A549 (cell line): ENCODE measurements at regions not wholly inside any gene's neighbourhood (a gene's known extent, or its start where the extent isn't known, plus 50 kb on each side); places are given as distances from the start of the nearest gene placed in this dataset.

Experiments used
- ATAC-seq, 2 experiments: fragments of 200-7000 bp in 1 of 2; fragments of >200 bp in 1 of 2; cut with Nextera tagmentation in 1 of 2; cut with Tn5 transposase in 1 of 2; 3 replicates each; pipeline versions ENCODE4 v1.8.0 to v1.9.1; 2018 to 2020; ENCODE audit warnings: mild to moderate bottlenecking in 1 of 2, moderate library complexity in 1 of 2
- CTCF ChIA-PET: fragments of 300-600 bp; sonication (Branson Sonifier 250); formaldehyde crosslinking; extraction: SDS; loops from one replicate; lab custom pipeline; 2021; ENCODE audit warnings: antibody characterized with exemption, inconsistent platforms; lab: Yijun Ruan, JAX
- POLR2A ChIA-PET: fragments of 350-600 bp; formaldehyde crosslinking; extraction: SDS; loops from one replicate; lab custom pipeline; 2021; ENCODE audit warnings: antibody characterized with exemption, inconsistent platforms; lab: Yijun Ruan, JAX
- DNase-seq, 2 experiments: peaks; one replicate each; pipeline versions ENCODE4 v3.0.0 to v3.0.0-alpha.2; 2011 to 2016; ENCODE audit warnings: low read depth in 1 of 2, low spot score in 1 of 2
- FAIRE-seq: peaks from 2 replicates; lab custom pipeline; 2011; peaks lifted over from hg19 to GRCh38; lab: Jason Lieb, UNC
- H3K27ac ChIP-seq, 2 experiments: fragments of >200 bp; sonication (Bioruptor Twin); formaldehyde crosslinking; 3 replicates each; pipeline ENCODE4 v1.5.1; 2016 to 2017
- H3K4me1 ChIP-seq: fragments of >200 bp; sonication (Bioruptor Twin); formaldehyde crosslinking; 3 replicates; pipeline ENCODE4 v1.6.1; 2016
- H3K4me2 ChIP-seq: fragments of >200 bp; sonication (Bioruptor Twin); formaldehyde crosslinking; 3 replicates; pipeline ENCODE4 v1.6.1; 2016
- H3K4me3 ChIP-seq: fragments of >200 bp; sonication (Bioruptor Twin); formaldehyde crosslinking; 3 replicates; pipeline ENCODE4 v1.5.1; 2016
- H3K9me3 ChIP-seq: fragments of >200 bp; sonication (Bioruptor Twin); formaldehyde crosslinking; 3 replicates; pipeline ENCODE4 v1.6.1; 2016
- CEBPB ChIP-seq, 2 experiments: fragments of >200 bp in 1 of 2; sonication (Bioruptor Twin) in 1 of 2; formaldehyde crosslinking in 1 of 2; IDR thresholded peaks; 2 replicates each; pipeline ENCODE4 v1.6.1; 2012 to 2016
- CHD2 ChIP-seq: fragments of 150-350 bp; IDR thresholded peaks from 2 replicates; pipeline ENCODE4 v1.6.1; 2014; ENCODE audit warnings: low read length; ENCODE audit not compliant: partially characterized antibody
- CHD4 ChIP-seq: fragments of 200-600 bp; sonication (generic); IDR thresholded peaks from 2 replicates; pipeline ENCODE4 v1.6.1; 2016; ENCODE audit warnings: antibody characterized with exemption, mild to moderate bottlenecking, borderline replicate concordance
- E2F6 ChIP-seq: IDR thresholded peaks from 2 replicates; pipeline ENCODE4 v1.6.1; 2012; ENCODE audit warnings: low read depth, borderline replicate concordance
- EP300 ChIP-seq, 2 experiments: fragments of >200 bp; sonication (Bioruptor Twin); formaldehyde crosslinking; IDR thresholded peaks; 2 replicates in 1 of 2; 3 replicates in 1 of 2; pipeline ENCODE4 v1.6.1; 2016 to 2017
- HOXA7 ChIP-seq: fragments of 250-450 bp; sonication (Bioruptor Pico); IDR thresholded peaks from 2 replicates; pipeline ENCODE4 v1.5.0; 2020; ENCODE audit warnings: mild to moderate bottlenecking, moderate library complexity
- HOXB13 ChIP-seq: fragments of 250-450 bp; sonication (Bioruptor Pico); IDR thresholded peaks from 2 replicates; pipeline ENCODE4 v1.5.0; 2020; ENCODE audit warnings: low read depth, mild to moderate bottlenecking, moderate library complexity
- JUNB ChIP-seq: fragments of >200 bp; sonication (Bioruptor Twin); formaldehyde crosslinking; IDR thresholded peaks from 2 replicates; pipeline ENCODE4 v1.6.1; 2016
- MYC ChIP-seq: IDR thresholded peaks from 2 replicates; pipeline ENCODE4 v1.6.1; 2012; ENCODE audit warnings: mild to moderate bottlenecking, inconsistent platforms, low read length, improper control_type of control experiment, borderline replicate concordance
- RAD21 ChIP-seq, 2 experiments: fragments of >200 bp in 1 of 2; sonication (Bioruptor Twin) in 1 of 2; formaldehyde crosslinking in 1 of 2; IDR thresholded peaks in 1 of 2; conservative IDR thresholded peaks in 1 of 2; 2 replicates in 1 of 2; 3 replicates in 1 of 2; pipeline ENCODE4 v1.6.1; 2012 to 2018; ENCODE audit warnings: inconsistent platforms in 1 of 2
- RCOR1 ChIP-seq: fragments of 150-350 bp; IDR thresholded peaks from 2 replicates; pipeline ENCODE4 v1.6.1; 2014; ENCODE audit warnings: antibody characterized with exemption, low read length, low read depth
- RFX5 ChIP-seq: fragments of 450-650 bp; IDR thresholded peaks from 2 replicates; pipeline ENCODE4 v1.7.1; 2014; ENCODE audit warnings: antibody characterized with exemption, mild to moderate bottlenecking, moderate library complexity
- SMC3 ChIP-seq: fragments of >200 bp; sonication (Bioruptor Twin); formaldehyde crosslinking; IDR thresholded peaks from 3 replicates; pipeline ENCODE4 v1.6.1; 2018; ENCODE audit warnings: inconsistent platforms
- TFCP2L1 ChIP-seq: fragments of 250-450 bp; sonication (Bioruptor Pico); IDR thresholded peaks from 2 replicates; pipeline ENCODE4 v1.5.0; 2021; ENCODE audit warnings: mild to moderate bottlenecking
- USF2 ChIP-seq: fragments of 450-650 bp; IDR thresholded peaks from 2 replicates; pipeline ENCODE4 v1.6.1; 2014; ENCODE audit warnings: antibody characterized with exemption
- ZFP36 ChIP-seq: fragments of 450-650 bp; IDR thresholded peaks from 2 replicates; pipeline ENCODE4 v1.6.1; 2014; ENCODE audit warnings: borderline replicate concordance; ENCODE audit not compliant: partially characterized antibody
- ZNF302 ChIP-seq: fragments of 250-450 bp; sonication (Bioruptor Pico); IDR thresholded peaks from 2 replicates; pipeline ENCODE4 v1.9.0; 2021; ENCODE audit warnings: inconsistent platforms, mild to moderate bottlenecking, moderate library complexity
- WGBS: methylation state at CpG from one replicate; pipeline ENCODE4 v1.1.6; 2017; ENCODE audit errors: missing lambda C conversion rate; 5-methylcytosine and 5-hydroxymethylcytosine counted together
- TF ChIP-seq, protein P1 (sequence below): fragments of >200 bp; sonication (Bioruptor Twin); formaldehyde crosslinking; IDR thresholded peaks from 3 replicates; pipeline ENCODE4 v1.6.1; 2016
- TF ChIP-seq, protein P2 (sequence below): fragments of 250-450 bp; sonication (Bioruptor Pico); IDR thresholded peaks from 2 replicates; pipeline ENCODE4 v1.5.0; 2021; ENCODE audit warnings: mild to moderate bottlenecking, moderate library complexity, borderline replicate concordance
- TF ChIP-seq, protein P3 (sequence below): IDR thresholded peaks from 2 replicates; pipeline ENCODE4 v1.6.1; 2012
- TF ChIP-seq, protein P4 (sequence below): IDR thresholded peaks from 2 replicates; pipeline ENCODE4 v1.6.1; 2012

DNA sequence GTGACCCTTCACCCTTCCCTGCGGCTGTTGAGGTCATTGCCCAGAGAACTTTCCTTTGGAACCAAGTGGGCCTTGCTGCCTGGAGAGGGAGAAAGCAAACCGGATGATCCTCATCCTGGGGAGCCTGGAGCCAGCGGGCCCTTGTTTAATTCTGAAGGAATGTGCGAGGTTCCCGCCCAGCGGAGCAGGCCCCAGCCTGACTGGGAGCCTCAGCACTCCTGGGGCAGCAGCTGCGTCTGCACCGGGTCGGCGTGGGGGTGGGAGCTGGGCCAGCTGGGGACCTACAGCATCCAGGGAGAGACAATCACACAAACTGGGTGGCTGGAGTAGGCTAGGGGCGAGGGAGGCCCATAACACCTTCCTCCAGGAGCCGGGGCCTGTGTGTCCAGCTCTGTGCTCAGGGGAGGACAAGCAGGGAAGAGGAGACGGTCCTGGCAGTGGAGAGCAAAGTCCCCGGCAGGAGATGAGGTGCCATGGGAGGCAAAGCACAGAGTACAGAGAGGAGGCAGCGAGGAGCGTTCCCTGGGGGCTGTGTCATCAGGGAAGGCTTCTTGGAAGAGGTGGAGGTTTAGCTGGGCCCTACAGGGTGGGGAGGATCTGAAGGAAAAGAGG is 61.9 kb upstream of the HAAO start (continued):
- TF ChIP-seq, protein P1, sequence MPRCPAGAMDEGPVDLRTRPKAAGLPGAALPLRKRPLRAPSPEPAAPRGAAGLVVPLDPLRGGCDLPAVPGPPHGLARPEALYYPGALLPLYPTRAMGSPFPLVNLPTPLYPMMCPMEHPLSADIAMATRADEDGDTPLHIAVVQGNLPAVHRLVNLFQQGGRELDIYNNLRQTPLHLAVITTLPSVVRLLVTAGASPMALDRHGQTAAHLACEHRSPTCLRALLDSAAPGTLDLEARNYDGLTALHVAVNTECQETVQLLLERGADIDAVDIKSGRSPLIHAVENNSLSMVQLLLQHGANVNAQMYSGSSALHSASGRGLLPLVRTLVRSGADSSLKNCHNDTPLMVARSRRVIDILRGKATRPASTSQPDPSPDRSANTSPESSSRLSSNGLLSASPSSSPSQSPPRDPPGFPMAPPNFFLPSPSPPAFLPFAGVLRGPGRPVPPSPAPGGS, result no peak
- no peak for TF ChIP-seq HOXB13 (CRISPR knock-in tag)
- no peak for TF ChIP-seq HOXA7 (CRISPR knock-in tag)
- no peak for TF ChIP-seq JUNB
- TF ChIP-seq RFX5, result no peak

DNA sequence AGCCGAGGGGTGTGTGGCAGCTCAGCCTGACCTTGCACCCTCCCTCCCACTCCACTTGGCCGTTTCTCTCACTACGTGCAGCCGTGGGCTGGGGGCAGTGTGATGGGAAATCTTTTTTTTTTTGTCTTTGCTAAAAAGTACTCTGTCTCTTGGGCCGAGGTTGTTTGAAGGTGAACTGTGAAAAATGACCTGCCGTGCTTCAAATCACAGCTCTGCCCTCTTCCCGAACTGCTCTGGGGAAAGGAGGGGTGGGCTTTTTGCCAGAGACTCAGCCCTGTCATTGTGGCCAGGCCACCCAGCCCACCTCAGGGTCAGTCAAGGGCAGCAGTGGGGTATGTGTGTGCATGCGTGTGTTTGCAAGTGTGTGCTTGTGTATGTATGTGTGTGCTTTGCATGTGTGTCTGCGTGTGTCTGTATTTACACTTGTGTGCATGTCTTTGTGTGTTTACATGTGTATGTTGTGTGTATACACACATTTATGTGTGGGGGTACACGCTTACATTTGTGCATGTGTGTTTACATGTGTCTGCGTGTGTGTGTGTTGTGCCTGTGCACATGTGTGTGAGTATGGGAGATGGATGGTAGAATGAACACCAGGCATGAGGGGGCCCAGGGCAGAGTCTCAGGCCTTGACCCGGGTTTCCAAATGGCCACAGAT is 61.3 kb upstream of the HAAO start:
- WGBS, result 70% methylated on average over 12 of the region's 12 CpGs
- Histone ChIP-seq H3K4me3 (no peak overlapping the region), H3K4me1 (no peaks in the 10 kb centered on the region), H3K27ac (no peak overlapping the region), H3K4me2 (no peak overlapping the region), H3K9me3 (peaks cover 3% of the 10 kb centered on the region; the same call in 1 of the 3 replicates)
- DNase-seq, result no peak
- POLR2A ChIA-PET, result no interaction called here
- TF ChIP-seq RFX5, result no peak
- TF ChIP-seq MYC, result no peak
- no peak for TF ChIP-seq E2F6
- no peak for TF ChIP-seq ZNF302 (CRISPR knock-in tag)
- no peak for TF ChIP-seq CEBPB (IDR thresholded peaks at IDR 0.05)
- no peak for TF ChIP-seq USF2
- no peak for TF ChIP-seq CHD2
- TF ChIP-seq, protein P2, sequence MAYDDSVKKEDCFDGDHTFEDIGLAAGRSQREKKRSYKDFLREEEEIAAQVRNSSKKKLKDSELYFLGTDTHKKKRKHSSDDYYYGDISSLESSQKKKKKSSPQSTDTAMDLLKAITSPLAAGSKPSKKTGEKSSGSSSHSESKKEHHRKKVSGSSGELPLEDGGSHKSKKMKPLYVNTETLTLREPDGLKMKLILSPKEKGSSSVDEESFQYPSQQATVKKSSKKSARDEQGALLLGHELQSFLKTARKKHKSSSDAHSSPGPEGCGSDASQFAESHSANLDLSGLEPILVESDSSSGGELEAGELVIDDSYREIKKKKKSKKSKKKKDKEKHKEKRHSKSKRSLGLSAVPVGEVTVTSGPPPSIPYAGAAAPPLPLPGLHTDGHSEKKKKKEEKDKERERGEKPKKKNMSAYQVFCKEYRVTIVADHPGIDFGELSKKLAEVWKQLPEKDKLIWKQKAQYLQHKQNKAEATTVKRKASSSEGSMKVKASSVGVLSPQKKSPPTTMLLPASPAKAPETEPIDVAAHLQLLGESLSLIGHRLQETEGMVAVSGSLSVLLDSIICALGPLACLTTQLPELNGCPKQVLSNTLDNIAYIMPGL (CRISPR knock-in tag), result no peak
- no peak for TF ChIP-seq TFCP2L1 (CRISPR knock-in tag)
- TF ChIP-seq ZFP36, result no peak
- TF ChIP-seq RCOR1, result no peak
- no peak for TF ChIP-seq RAD21 (conservative IDR thresholded peaks at IDR 0.05 in 1 of 2, IDR thresholded peaks at IDR 0.05 in 1 of 2)
- TF ChIP-seq EP300 (IDR thresholded peaks at IDR 0.05), result no peak
- TF ChIP-seq, protein P3, sequence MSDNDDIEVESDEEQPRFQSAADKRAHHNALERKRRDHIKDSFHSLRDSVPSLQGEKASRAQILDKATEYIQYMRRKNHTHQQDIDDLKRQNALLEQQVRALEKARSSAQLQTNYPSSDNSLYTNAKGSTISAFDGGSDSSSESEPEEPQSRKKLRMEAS, result no peak
- no peak for TF ChIP-seq SMC3
- TF ChIP-seq CHD4, result no peak
- TF ChIP-seq, protein P4, sequence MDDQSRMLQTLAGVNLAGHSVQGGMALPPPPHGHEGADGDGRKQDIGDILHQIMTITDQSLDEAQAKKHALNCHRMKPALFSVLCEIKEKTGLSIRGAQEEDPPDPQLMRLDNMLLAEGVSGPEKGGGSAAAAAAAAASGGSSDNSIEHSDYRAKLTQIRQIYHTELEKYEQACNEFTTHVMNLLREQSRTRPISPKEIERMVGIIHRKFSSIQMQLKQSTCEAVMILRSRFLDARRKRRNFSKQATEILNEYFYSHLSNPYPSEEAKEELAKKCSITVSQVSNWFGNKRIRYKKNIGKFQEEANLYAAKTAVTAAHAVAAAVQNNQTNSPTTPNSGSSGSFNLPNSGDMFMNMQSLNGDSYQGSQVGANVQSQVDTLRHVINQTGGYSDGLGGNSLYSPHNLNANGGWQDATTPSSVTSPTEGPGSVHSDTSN, result no peak
- no peak for ATAC-seq
- CTCF ChIA-PET, result interaction anchor here (0.7 to 7.3 kb wide), 3 partner anchors 25 to 590 kb away, joined by 3 to 42 read pairs (median 5); no protein-coding TSS in a partner anchor
- FAIRE-seq, result no peak
